HG02759 (cell line): ENCODE measurements at regions not wholly inside any gene's neighbourhood (a gene's known extent, or its start where the extent isn't known, plus 50 kb on each side); places are given as distances from the start of the nearest gene placed in this dataset.

Experiments used
- ATAC-seq: cut with Tn5 transposase; IDR thresholded peaks from one replicate; pipeline ENCODE4 v1.9.1; 2021; ENCODE audit warnings: mild to moderate bottlenecking, moderate library complexity; ENCODE audit not compliant: unreplicated experiment

DNA sequence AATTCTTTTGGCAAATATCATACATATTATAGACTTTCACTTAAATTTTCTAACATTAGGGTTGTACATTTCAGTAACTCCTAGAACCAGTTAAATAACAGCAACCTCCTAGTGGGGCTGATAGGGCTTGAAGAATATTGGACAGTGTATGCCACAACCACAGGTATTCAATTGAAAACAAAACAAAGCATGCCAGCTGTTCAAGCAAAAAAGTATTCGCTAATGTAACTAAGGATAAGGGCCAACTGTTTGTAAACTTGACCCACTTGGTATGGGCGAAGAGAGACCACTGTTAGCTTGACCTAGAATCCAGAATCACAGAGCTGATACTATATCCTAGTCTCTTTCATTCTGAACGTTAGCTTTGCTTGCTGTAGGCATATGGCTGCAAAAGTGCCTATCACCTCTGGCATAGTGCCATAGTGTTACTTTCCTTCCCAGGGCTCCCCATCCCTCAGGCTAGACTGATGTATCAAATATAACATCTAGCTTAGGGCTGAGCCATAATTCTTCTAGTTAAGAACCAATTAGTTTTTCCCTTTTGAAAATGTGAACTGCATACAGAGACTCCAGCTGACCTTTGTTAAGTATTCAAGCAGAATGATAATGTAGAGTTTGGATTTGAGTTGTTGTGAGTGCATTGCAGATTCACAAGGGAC lies 458.8 kb upstream of the NRXN1 start:
- ATAC-seq, result no peak

- no peak for ATAC-seq
Observed at GRCh38 chr2:51484605-51485004, 452.7 kb upstream of the NRXN1 start.

DNA sequence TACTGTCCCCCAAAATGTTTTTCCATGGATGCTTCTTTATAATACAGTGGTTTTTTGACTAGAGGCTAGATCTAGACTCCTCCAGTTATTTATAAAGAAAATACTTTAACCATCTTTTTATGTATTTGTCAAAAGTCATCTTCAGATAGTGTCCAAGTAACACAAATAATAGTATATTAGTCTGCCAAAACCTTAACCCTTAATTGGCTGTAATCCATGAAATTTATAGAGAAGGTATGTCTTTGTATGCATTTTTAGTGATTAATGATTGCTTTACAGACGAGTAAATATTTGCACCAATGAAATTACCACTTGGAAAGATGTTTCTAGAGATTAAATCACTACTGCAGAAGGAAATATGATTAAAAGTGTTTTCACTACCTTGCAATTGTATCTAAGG lies 451.8 kb upstream of the NRXN1 start:
- ATAC-seq, result no peak

DNA sequence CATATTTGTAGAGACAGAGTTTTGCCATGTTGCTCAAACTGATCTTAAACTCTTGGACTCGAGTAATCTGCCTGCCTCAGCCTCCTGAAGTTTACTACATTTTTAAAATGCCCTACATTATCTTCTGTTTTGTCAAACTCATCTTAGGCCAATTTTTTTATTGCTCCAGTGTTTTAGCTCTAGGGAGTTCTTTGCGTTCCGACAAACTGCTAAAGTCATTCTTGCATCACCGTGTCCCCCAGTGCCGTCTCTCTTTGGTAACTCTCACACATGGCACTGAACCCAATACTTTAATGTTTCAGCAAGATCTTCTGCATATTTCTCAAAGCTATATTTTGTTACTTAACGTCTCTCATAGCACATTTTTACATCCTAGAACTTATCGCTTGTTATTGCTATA lies 440.9 kb upstream of the NRXN1 start:
- no peak for ATAC-seq

DNA sequence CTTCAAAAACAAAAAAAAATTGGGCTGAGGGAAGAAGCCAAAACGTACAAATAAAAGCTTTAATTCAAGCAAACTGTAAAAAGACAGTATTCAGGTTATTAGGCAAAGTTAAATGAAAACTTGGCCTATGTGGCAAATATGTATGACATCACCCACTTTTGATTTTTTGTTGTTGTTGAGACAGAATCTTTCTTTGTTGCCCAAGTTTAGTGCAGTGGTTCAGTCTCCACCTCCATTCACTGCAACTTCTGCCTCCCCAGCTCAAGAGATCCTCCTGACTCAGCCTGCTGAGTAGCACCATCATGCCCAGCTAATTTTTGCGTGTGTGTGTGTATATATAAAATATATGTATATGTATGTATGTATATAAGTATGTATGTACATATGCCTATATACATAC lies 440.4 kb upstream of the NRXN1 start:
- no peak for ATAC-seq

- no peak for ATAC-seq
Observed at GRCh38 chr2:51469102-51469501, 437.2 kb upstream of the NRXN1 start.

DNA sequence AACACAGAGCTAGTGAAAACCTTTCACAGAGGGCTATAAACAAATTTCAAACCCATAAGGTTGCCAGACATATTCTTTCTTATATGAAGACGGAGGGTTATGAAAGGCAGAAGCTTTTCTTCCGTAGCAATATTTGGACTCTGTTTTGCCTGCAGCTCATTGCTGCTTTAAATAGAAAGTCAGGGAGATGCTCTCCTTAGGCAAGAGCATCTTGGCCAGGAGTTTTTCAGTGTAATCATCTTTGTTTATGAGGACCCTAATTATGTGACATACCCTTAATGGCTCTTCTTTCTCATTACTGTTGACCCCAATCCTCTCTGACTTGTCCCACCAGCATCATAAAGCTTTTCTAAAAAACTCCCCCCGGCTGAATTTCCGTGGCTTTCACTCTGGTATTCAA lies 433.4 kb upstream of the NRXN1 start:
- no peak for ATAC-seq

DNA sequence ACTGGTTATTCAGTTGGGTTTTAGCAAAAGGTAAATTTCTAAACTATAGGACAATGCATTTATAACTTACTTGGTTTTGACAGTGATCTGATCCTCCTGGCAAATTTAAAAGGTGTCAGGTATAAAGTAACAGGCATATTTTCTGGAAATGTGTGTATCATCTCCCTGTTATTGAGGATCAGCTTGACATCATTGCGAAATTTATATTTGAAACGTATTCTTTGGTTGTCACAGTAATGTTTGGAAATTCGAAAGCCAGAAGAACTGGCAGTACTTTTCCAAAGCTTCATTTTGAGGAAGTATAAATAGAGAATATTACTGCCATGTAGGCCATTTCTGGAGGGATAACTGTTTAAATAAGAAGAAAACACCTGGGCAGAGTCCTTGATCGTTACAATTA lies 422.2 kb upstream of the NRXN1 start:
- ATAC-seq, result no peak

- ATAC-seq, result no peak
Observed at GRCh38 chr2:51448911-51449310, 417.0 kb upstream of the NRXN1 start.

GRCh38 chr2:51441786-51442185 lies 409.9 kb upstream of the NRXN1 start:
- no peak for ATAC-seq

DNA sequence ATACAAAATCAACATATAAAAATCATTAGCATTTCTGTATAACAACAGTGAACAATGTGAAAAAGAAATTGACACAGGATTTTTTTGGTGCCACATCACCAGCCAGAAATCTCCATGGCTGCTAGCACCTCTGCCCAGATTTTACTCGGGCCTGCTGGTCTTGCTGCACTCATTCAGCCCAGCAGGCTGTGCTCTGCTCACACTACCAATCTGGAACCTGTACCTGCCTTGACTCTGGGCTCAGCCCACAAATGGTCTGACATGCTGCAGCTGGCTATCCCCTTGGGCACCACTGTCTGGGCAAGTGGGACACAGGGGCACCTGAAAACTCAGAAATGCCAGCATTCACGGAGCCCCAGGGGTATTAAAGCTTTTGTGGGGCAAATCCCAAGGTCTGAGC lies 392.5 kb upstream of the NRXN1 start:
- no peak for ATAC-seq

DNA sequence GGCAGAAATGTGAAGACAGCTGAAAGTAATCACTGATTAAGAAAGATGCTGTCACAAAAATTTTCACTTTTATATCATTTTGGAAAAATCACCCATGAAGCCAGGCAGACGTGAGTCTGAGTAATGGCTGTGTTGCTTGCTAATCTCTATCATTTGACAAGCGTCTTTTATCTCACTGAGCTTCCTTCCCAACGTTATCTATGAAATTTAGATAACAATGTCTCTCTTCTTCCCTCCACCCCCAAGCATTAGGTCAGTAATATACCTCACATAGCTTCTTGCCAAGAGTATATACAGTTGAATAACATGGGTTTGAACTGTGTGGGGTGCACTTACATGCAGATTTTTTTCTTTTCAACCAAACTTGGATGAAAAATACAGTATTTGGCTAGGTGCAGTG lies 388.6 kb upstream of the NRXN1 start:
- no peak for ATAC-seq

GRCh38 chr2:51413726-51414125 lies 381.8 kb upstream of the NRXN1 start:
- no peak for ATAC-seq

- no peak for ATAC-seq
Observed at GRCh38 chr2:51410331-51410730, 378.4 kb upstream of the NRXN1 start.

- ATAC-seq, result no peak
Observed at GRCh38 chr2:51409920-51410319, 378.0 kb upstream of the NRXN1 start.

- ATAC-seq, result no peak
Observed at GRCh38 chr2:51404226-51404625, 372.3 kb upstream of the NRXN1 start.

DNA sequence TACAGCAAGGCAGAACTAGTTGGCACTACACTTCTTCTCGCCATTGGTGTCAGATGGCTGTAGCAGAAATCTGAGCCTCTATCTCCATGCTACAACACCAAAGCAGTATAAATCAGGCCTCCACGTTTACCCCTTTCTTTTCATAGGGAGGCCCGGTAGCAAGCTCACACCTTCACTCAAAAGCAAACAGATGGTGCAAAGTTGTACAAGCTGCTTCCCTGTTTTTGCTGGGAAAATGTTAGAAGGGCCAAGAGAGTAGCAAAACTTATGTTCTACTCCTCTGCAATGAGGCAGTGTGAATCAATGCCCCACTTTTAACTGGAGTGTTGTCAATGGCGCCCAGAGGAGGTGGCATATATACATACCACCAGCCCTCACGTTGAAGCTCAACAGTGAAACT lies 369.6 kb upstream of the NRXN1 start:
- ATAC-seq, result no peak

DNA sequence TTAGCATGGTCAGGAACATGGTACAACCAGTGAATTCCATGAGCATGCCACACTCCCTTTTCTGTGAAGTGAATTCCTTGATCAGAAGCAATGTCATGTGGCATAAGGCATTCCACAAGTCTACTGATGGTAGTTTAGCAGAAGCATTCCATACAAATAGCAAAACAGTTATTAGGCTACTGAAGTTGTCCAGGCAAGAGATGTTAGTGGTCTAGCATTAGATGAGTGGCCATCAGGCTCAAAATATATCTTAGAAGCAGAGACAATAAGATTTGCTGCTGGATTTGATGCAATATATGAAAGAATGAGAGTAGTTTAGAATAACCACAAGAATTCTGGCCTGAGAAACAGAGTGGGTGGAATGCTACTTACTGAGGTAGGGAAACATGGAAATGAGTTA lies 355.3 kb upstream of the NRXN1 start:
- ATAC-seq, result no peak

DNA sequence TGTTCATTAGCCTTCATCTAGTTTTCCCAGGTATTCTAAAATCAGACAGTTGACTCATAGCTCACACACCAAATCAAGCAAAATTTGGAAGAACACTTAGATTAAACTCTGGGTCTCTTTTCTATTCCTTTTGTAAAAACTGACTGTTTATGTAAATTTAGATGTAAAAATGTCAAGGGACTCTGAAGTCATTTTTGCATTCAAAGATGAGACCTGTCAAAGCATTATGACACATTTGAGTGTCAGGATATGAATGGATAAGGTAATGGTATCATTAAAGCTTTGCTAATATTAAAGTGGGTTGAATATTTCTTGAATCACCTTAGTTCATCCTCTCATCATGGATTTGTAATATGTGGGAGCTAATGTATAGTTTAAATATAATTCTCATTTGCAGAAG lies 348.1 kb upstream of the NRXN1 start:
- ATAC-seq, result no peak

- ATAC-seq, result no peak
Observed at GRCh38 chr2:51368250-51368649, 336.3 kb upstream of the NRXN1 start.

GRCh38 chr2:51350100-51350499 lies 318.2 kb upstream of the NRXN1 start:
- ATAC-seq, result no peak

- ATAC-seq, result no peak
Observed at GRCh38 chr2:51344886-51345285, 313.0 kb upstream of the NRXN1 start.
